GM12878 (cell line): ENCODE measurements at regions not wholly inside any gene's neighbourhood (a gene's known extent, or its start where the extent isn't known, plus 50 kb on each side); places are given as distances from the start of the nearest gene placed in this dataset.

ENCODE experiments used
- ATAC-seq: fragments of 200-7000 bp; cut with Tn5 transposase; 3 replicates; pipeline ENCODE4 v1.9.1; 2020; ENCODE audit warnings: mild to moderate bottlenecking, moderate library complexity
- BruUV-seq: library from RNA; stranded (reverse); fragments of 400-500 nt; replicated peaks from 2 replicates; lab custom pipeline; 2021; lab: Mats Ljungman, UMichigan
- CTCF ChIA-PET: fragments of 300-600 bp; sonication (Branson Sonifier 250); formaldehyde crosslinking; extraction: SDS; loops from one replicate; lab custom pipeline; 2021; ENCODE audit warnings: inconsistent platforms; lab: Yijun Ruan, JAX
- POLR2A ChIA-PET: fragments of 350-600 bp; formaldehyde crosslinking; extraction: SDS; loops from one replicate; lab custom pipeline; 2021; ENCODE audit warnings: inconsistent platforms; lab: Charles Lee
- RAD21 ChIA-PET: fragments of 300-600 bp; sonication (Branson Sonifier 250); formaldehyde crosslinking; loops from one replicate; lab custom pipeline; 2023; ENCODE audit warnings: antibody characterized with exemption; ENCODE audit not compliant: unreplicated experiment; lab: Charles Lee
- SMC1A ChIA-PET: fragments of 300-600 bp; sonication (Branson Sonifier 250); formaldehyde crosslinking; loops from one replicate; lab custom pipeline; 2023; ENCODE audit not compliant: unreplicated experiment, uncharacterized antibody; lab: Charles Lee
- DNase-seq: peaks from one replicate; pipeline ENCODE4 v3.0.0-alpha.2; 2011; ENCODE audit warnings: low read depth, low spot score
- FAIRE-seq: peaks from 3 replicates; lab custom pipeline; 2011; peaks lifted over from hg19 to GRCh38; lab: Jason Lieb, UNC
- H2AFZ ChIP-seq: 2 replicates; pipeline ENCODE4 v1.6.0; 2011; ENCODE audit warnings: low read depth, low read length, control low read depth; ENCODE audit not compliant: control insufficient read depth
- H3K27ac ChIP-seq: 2 replicates; pipeline ENCODE4 v1.5.1; 2011; ENCODE audit warnings: control low read depth; ENCODE audit not compliant: control insufficient read depth, insufficient read depth
- H3K27me3 ChIP-seq, 2 experiments: replicated peaks in 1 of 2; 2 replicates each; pipeline versions ENCODE4 v1.6.0 to v1.6.1; 2011; ENCODE audit warnings: low read length in 1 of 2; ENCODE audit not compliant: control insufficient read depth in 2 of 2, insufficient read depth in 2 of 2
- H3K36me3 ChIP-seq, 2 experiments: 2 replicates each; pipeline ENCODE4 v1.5.1; 2011; ENCODE audit warnings: low read length in 1 of 2; ENCODE audit not compliant: control insufficient read depth in 2 of 2, insufficient read depth in 2 of 2
- H3K4me1 ChIP-seq: 2 replicates; pipeline ENCODE4 v1.6.1; 2011; ENCODE audit warnings: mild to moderate bottlenecking, low read length, moderate library complexity, mixed read lengths; ENCODE audit not compliant: control insufficient read depth, insufficient read depth
- H3K4me2 ChIP-seq: 2 replicates; pipeline ENCODE4 v1.6.0; 2011; ENCODE audit warnings: control low read depth; ENCODE audit not compliant: control insufficient read depth, insufficient read depth
- H3K4me3 ChIP-seq: fragments of 200-600 bp; sonication (generic); 2 replicates; pipeline ENCODE4 v1.5.1; 2016
- H3K79me2 ChIP-seq: 2 replicates; pipeline ENCODE4 v1.6.0; 2011; ENCODE audit warnings: low read length; ENCODE audit not compliant: control insufficient read depth, insufficient read depth
- H3K9ac ChIP-seq: 2 replicates; pipeline ENCODE4 v1.8.0; 2011; ENCODE audit warnings: low read length, control low read depth, mixed read lengths; ENCODE audit not compliant: control insufficient read depth, insufficient read depth
- H3K9me3 ChIP-seq: replicated peaks from 3 replicates; pipeline ENCODE4 v1.5.1; 2011; ENCODE audit warnings: mild to moderate bottlenecking, low read length; ENCODE audit not compliant: control insufficient read depth, insufficient read depth
- H4K20me1 ChIP-seq: 2 replicates; pipeline ENCODE4 v1.6.0; 2011; ENCODE audit not compliant: control insufficient read depth, insufficient read depth
- HSF1 ChIP-seq: fragments of 150-350 bp; IDR thresholded peaks from 2 replicates; pipeline ENCODE4 v1.6.1; 2014; ENCODE audit warnings: mild to moderate bottlenecking, low read depth, low read length
- MEF2A ChIP-seq: IDR thresholded peaks from 2 replicates; pipeline ENCODE4 v1.6.1; 2011; ENCODE audit warnings: low read depth, mild to moderate bottlenecking, low read length, moderate library complexity; ENCODE audit not compliant: insufficient read depth
- MTA2 ChIP-seq: fragments of 450-650 bp; IDR thresholded peaks from 2 replicates; pipeline ENCODE4 v1.6.1; 2016; ENCODE audit warnings: low read depth, mild to moderate bottlenecking, moderate library complexity
- NFYB ChIP-seq: IDR thresholded peaks from 2 replicates; pipeline ENCODE4 v1.6.1; 2011; ENCODE audit warnings: low read depth, mild to moderate bottlenecking, low read length, improper control_type of control experiment, moderate library complexity; ENCODE audit not compliant: insufficient read depth
- PRDM15 ChIP-seq: fragments of 450-650 bp; formaldehyde crosslinking; IDR thresholded peaks from 2 replicates; pipeline ENCODE4 v1.4.0; 2020; ENCODE audit warnings: mild to moderate bottlenecking, moderate library complexity
- RUNX3 ChIP-seq: IDR thresholded peaks from 2 replicates; pipeline ENCODE4 v1.6.1; 2012; ENCODE audit warnings: low read length, inconsistent platforms
- WGBS: methylation state at CpG from one replicate; pipeline ENCODE4 v1.1.6; 2016; ENCODE audit warnings: low lambda C conversion rate; ENCODE audit not compliant: insufficient replicate concordance, insufficient coverage; ENCODE audit errors: missing lambda C conversion rate; 5-methylcytosine and 5-hydroxymethylcytosine counted together
- in situ Hi-C: fragments of 300-500 bp; cut with MboI; formaldehyde crosslinking; loops from 9 replicates; pipeline ENCODE4 v1.14.3; 2018; ENCODE audit warnings: mixed read lengths
- intact Hi-C: fragments of 100-400 bp; cut with micrococcal nuclease; formaldehyde crosslinking; loops from one replicate; pipeline ENCODE4 v1.14.2; 2022; ENCODE audit not compliant: unreplicated experiment
- TF ChIP-seq, protein P1 (sequence below): fragments of 450-650 bp; IDR thresholded peaks from 2 replicates; pipeline ENCODE4 v1.6.1; 2016; ENCODE audit warnings: mild to moderate bottlenecking, moderate library complexity, borderline replicate concordance

GRCh38 chr14:98716133-98716532 is 555.9 kb downstream of the BCL11B start:
- in situ Hi-C loops (no loop called here), intact Hi-C loops (no loop called here)
- Histone ChIP-seq H3K4me2 (no peak overlapping the region), H3K9me3 (no peaks in the 10 kb centered on the region; the same call in 2 of the 3 replicates), H3K27me3 (no peaks in the 10 kb centered on the region), H3K36me3 (no peaks in the 10 kb centered on the region)
- ATAC-seq (no peak), FAIRE-seq (no peak)
- BruUV-seq: no TSS peak
- 2% methylated on average over 7 of the region's 7 CpGs for WGBS
- RAD21 ChIA-PET: no interaction called here
- TF ChIP-seq MEF2A (no peak), HSF1 (no peak)
- TF ChIP-seq, all 136 proteins: peak for 0
- Histone ChIP-seq H3K79me2 (no peaks in the 10 kb centered on the region), H3K4me3 (no peak overlapping the region), H3K4me1 (no peaks in the 10 kb centered on the region), H4K20me1 (no peaks in the 10 kb centered on the region), H3K27ac (no peak overlapping the region), H3K9ac (no peak overlapping the region), H2AFZ (no peak overlapping the region)
- ChIA-PET SMC1A (no interaction called here), POLR2A (no interaction called here), CTCF (no interaction called here)
- no peak for DNase-seq

DNA sequence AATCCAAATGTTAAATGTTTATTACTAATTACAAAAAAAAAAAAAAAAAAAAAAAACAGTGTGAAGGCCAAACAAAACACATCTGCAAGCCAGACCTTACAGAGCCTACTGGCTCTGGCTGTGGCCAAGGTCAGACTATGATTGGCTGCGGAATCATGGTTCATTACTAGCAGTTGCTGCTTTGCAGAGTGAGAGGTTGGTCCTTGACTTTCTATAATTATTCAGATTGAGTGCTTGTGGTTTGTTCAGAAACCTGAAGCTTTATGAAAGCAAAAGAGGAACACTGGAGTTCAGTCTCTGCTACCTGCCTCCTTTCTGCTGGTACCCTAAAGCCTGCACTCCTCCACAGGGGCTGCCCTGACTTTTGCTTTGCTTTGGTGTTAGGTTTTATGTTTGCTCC is 550.9 kb downstream of the BCL11B start:
- ATAC-seq (peak; percentile 21; the same call in 2 of the 3 replicates), FAIRE-seq (no peak), DNase-seq (no peak)
- ChIA-PET POLR2A (no interaction called here), RAD21 (interaction anchor here (0.6 kb wide), 1 partner anchor 57 kb away, joined by 5 read pairs; no protein-coding TSS in a partner anchor), CTCF (no interaction called here), SMC1A (no interaction called here)
- H3K79me2 ChIP-seq: no peaks in the 10 kb centered on the region
- H4K20me1 ChIP-seq: no peaks in the 10 kb centered on the region
- no TSS peak for BruUV-seq
- 0% methylated on average over 1 of the region's 1 CpG for WGBS
- no peaks in the 10 kb centered on the region for H3K36me3 ChIP-seq
- H3K4me3 ChIP-seq: no peak overlapping the region
- TF ChIP-seq MTA2 (no peak), PRDM15 (CRISPR knock-in tag) (no peak), RUNX3 (0 out of 2 replicates have a peak, but pooled peaks have one; percentile 12), NFYB (0 out of 2 replicates have a peak, but pooled peaks have one; percentile 19)
- TF ChIP-seq, protein P1, sequence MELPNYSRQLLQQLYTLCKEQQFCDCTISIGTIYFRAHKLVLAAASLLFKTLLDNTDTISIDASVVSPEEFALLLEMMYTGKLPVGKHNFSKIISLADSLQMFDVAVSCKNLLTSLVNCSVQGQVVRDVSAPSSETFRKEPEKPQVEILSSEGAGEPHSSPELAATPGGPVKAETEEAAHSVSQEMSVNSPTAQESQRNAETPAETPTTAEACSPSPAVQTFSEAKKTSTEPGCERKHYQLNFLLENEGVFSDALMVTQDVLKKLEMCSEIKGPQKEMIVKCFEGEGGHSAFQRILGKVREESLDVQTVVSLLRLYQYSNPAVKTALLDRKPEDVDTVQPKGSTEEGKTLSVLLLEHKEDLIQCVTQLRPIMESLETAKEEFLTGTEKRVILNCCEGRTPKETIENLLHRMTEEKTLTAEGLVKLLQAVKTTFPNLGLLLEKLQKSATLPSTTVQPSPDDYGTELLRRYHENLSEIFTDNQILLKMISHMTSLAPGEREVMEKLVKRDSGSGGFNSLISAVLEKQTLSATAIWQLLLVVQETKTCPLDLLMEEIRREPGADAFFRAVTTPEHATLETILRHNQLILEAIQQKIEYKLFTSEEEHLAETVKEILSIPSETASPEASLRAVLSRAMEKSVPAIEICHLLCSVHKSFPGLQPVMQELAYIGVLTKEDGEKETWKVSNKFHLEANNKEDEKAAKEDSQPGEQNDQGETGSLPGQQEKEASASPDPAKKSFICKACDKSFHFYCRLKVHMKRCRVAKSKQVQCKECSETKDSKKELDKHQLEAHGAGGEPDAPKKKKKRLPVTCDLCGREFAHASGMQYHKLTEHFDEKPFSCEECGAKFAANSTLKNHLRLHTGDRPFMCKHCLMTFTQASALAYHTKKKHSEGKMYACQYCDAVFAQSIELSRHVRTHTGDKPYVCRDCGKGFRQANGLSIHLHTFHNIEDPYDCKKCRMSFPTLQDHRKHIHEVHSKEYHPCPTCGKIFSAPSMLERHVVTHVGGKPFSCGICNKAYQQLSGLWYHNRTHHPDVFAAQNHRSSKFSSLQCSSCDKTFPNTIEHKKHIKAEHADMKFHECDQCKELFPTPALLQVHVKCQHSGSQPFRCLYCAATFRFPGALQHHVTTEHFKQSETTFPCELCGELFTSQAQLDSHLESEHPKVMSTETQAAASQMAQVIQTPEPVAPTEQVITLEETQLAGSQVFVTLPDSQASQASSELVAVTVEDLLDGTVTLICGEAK: peak; percentile 14; the same call in 1 of the 2 replicates
- no peaks in the 10 kb centered on the region for H3K9me3 ChIP-seq
- H3K9ac ChIP-seq: no peak overlapping the region
- H3K27me3 ChIP-seq: no peaks in the 10 kb centered on the region
- no peak overlapping the region for H3K4me2 ChIP-seq
- intact Hi-C loops (no loop called here), in situ Hi-C loops (no loop called here)
- H3K4me1 ChIP-seq: no peaks in the 10 kb centered on the region
- H2AFZ ChIP-seq: no peak overlapping the region
- H3K27ac ChIP-seq: no peak overlapping the region
